Activated B cell treated with CpG ODN at 0.5 μM for 24 hours (primary cell): ENCODE measurements at regions not wholly inside any gene's neighbourhood (a gene's known extent, or its start where the extent isn't known, plus 50 kb on each side); places are given as distances from the start of the nearest gene placed in this dataset.
"Not testable (repeated sequence)": the region's sequence is repeated elsewhere in the genome, so short reads cannot be mapped to it uniquely, and the experiment has no call there.

Experiments used
- ATAC-seq: fragments of 200-7000 bp; cut with Tn5 transposase; one replicate; pipeline ENCODE4 v1.10.0; 2021; ENCODE audit warnings: low read depth, mild to moderate bottlenecking, moderate library complexity
- CTCF ChIA-PET: fragments of 350-600 bp; sonication (Branson Sonifier 250); formaldehyde crosslinking; loops from one replicate; lab custom pipeline; 2021; ENCODE audit warnings: antibody characterized with exemption; lab: Charles Lee
- POLR2A ChIA-PET: fragments of 350-600 bp; sonication (Branson Sonifier 250); formaldehyde crosslinking; loops from one replicate; lab custom pipeline; 2021; ENCODE audit warnings: antibody characterized with exemption; lab: Charles Lee
- DNase-seq: peaks from one replicate; pipeline ENCODE4 v3.0.0; 2022
- H3K27ac Mint-ChIP-seq: one replicate; pipeline ENCODE4 v1.8.0; 2020; ENCODE audit warnings: mixed read lengths
- H3K27me3 Mint-ChIP-seq: one replicate; pipeline ENCODE4 v1.8.0; 2021; ENCODE audit warnings: mixed read lengths
- H3K36me3 Mint-ChIP-seq: one replicate; pipeline ENCODE4 v1.8.0; 2021; ENCODE audit warnings: low read depth, mixed read lengths
- H3K4me1 Mint-ChIP-seq: one replicate; pipeline ENCODE4 v1.8.0; 2021; ENCODE audit warnings: mixed read lengths
- H3K4me3 Mint-ChIP-seq: one replicate; pipeline ENCODE4 v1.8.0; 2020; ENCODE audit warnings: mild to moderate bottlenecking, mixed read lengths
- H3K9me3 Mint-ChIP-seq: one replicate; pipeline ENCODE4 v1.8.0; 2020; ENCODE audit warnings: mixed read lengths
- CTCF ChIP-seq: fragments of 200-600 bp; IDR thresholded peaks from one replicate; pipeline ENCODE4 v1.8.0; 2022; ENCODE audit warnings: antibody characterized with exemption, mild to moderate bottlenecking
- intact Hi-C: fragments of 100-400 bp; cut with micrococcal nuclease; formaldehyde crosslinking; loops from one replicate; pipeline ENCODE4 v1.15.1; 2024

GRCh38 chr17:64742326-64742725 is 80.2 kb upstream of the SMURF2 start:
- intact Hi-C loops, result no loop called here
- Mint-ChIP-seq H3K9me3 (no peaks in the 10 kb centered on the region), H3K4me3 (no peak overlapping the region), H3K27ac (no peak overlapping the region), H3K4me1 (peaks cover 4% of the 10 kb centered on the region), H3K36me3 (no peaks in the 10 kb centered on the region), H3K27me3 (no peaks in the 10 kb centered on the region)
- DNase-seq, result no peak
- CTCF ChIA-PET, result no interaction called here
- no peak for ATAC-seq
- no peak for TF ChIP-seq CTCF
- POLR2A ChIA-PET, result interaction anchor here (0.7 kb wide), 1 partner anchor 351 kb away, joined by 3 read pairs; no protein-coding TSS in a partner anchor

GRCh38 chr17:64741916-64742315 is 79.8 kb upstream of the SMURF2 start:
- H3K36me3 Mint-ChIP-seq, H3K9me3 Mint-ChIP-seq, H3K4me3 Mint-ChIP-seq, H3K4me1 Mint-ChIP-seq, POLR2A ChIA-PET, DNase-seq, intact Hi-C loops, CTCF ChIA-PET, H3K27me3 Mint-ChIP-seq, H3K27ac Mint-ChIP-seq, ATAC-seq: not testable (repeated sequence)

- no peak overlapping the region for H3K4me3 Mint-ChIP-seq
- TF ChIP-seq CTCF, result no peak
- H3K27ac Mint-ChIP-seq, result no peak overlapping the region
- H3K27me3 Mint-ChIP-seq, result no peaks in the 10 kb centered on the region
- CTCF ChIA-PET, result no interaction called here
- peaks cover 7% of the 10 kb centered on the region for H3K4me1 Mint-ChIP-seq
- POLR2A ChIA-PET, result no interaction called here
- intact Hi-C loops, result no loop called here
- no peak for DNase-seq
- H3K9me3 Mint-ChIP-seq, result no peaks in the 10 kb centered on the region
- no peak for ATAC-seq
- no peaks in the 10 kb centered on the region for H3K36me3 Mint-ChIP-seq
Observed at GRCh38 chr17:64741038-64741641, 79.0 kb upstream of the SMURF2 start.

- ATAC-seq (no peak), DNase-seq (no peak)
- no peak overlapping the region for H3K4me3 Mint-ChIP-seq
- H3K27me3 Mint-ChIP-seq, result no peaks in the 10 kb centered on the region
- intact Hi-C loops, result no loop called here
- no peak for TF ChIP-seq CTCF
- ChIA-PET CTCF (interaction anchor here (1.2 kb wide), 1 partner anchor 319 kb away, joined by 3 read pairs; no protein-coding TSS in a partner anchor), POLR2A (no interaction called here)
- H3K4me1 Mint-ChIP-seq, result peaks cover 7% of the 10 kb centered on the region
- H3K36me3 Mint-ChIP-seq, result no peaks in the 10 kb centered on the region
- H3K27ac Mint-ChIP-seq, result no peak overlapping the region
- H3K9me3 Mint-ChIP-seq, result no peaks in the 10 kb centered on the region
Observed at GRCh38 chr17:64739316-64740058, 77.4 kb upstream of the SMURF2 start.

DNA sequence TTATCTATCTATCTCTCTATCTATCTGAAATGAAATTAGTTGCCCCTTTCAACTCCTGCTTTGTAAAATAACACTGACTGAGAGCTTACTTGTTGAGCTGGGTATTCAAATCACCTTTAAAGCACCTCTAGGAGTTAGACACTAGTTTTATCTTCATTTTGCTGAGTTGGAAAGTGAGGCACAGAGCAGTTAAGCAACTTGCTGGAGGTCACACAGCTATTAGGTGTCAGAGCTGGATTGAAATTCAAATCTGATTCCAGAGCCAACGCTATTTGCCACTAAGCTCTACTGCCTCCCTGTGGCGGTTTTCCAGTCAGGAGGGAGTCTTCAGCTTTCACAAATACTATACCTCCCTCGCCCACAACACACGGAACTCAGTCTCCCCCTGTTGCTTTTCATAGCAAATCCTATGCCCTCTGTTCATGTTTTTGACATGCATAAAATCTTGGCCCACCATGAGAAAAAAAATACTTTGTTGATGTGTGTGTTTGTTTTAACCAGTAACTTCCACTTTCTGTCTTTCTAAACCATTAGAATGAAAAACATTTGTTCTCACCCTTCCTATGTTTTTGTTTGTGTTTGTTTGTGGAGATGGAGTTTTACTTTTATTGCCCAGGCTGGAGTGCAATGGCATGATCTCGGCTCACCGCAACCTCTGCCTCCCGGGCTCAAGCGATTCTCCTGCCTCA is 74.8 kb upstream of the SMURF2 start:
- intact Hi-C loops, result loop anchor here (2.0 kb wide), 1 partner anchor 316 kb away; no protein-coding TSS in a partner anchor
- POLR2A ChIA-PET, result interaction anchor here (0.6 to 0.7 kb wide), 3 partner anchors 9 to 1517 kb away, joined by 4 to 8 read pairs (median 5); no protein-coding TSS in a partner anchor
- peak; percentile 52 for ATAC-seq

More for the DNA sequence above, 74.8 kb upstream of the SMURF2 start:
- CTCF ChIA-PET, result interaction anchor here (0.7 to 1.9 kb wide), 4 partner anchors 11 to 325 kb away, joined by 3 to 9 read pairs (median 4); no protein-coding TSS in a partner anchor
- H3K27me3 Mint-ChIP-seq, result no peaks in the 10 kb centered on the region
- no peaks in the 10 kb centered on the region for H3K36me3 Mint-ChIP-seq
- no peak for DNase-seq
- no peak overlapping the region for H3K4me3 Mint-ChIP-seq
- no peak overlapping the region for H3K27ac Mint-ChIP-seq
- no peaks in the 10 kb centered on the region for H3K9me3 Mint-ChIP-seq
- peaks cover 7% of the 10 kb centered on the region for H3K4me1 Mint-ChIP-seq
- TF ChIP-seq CTCF, result no peak
